ENCODE measurements at regions not wholly inside any gene's neighbourhood (a gene's known extent, or its start where the extent isn't known, plus 50 kb on each side); places are given as distances from the start of the nearest gene placed in this dataset.

GRCh38 chr4:22573198-22573597 is 57.3 kb upstream of the ADGRA3 start:
- WGBS, 5 donors, result 37 to 67% (median 50%) methylated on average over 2 of the region's 2 CpGs
- no peak for DNase-seq
- intact Hi-C loops (cut with DNase I; ENCODE audit: low total_unique reads), result no loop called here
- Histone ChIP-seq H3K4me1 (no peaks in the 10 kb centered on the region), H3K9me3 (peaks cover 2 to 36% (median 28%) of the 10 kb centered on the region in 8 donors), H3K4me3 (no peak overlapping the region), H3K27me3 (replicated peaks in 1 of 7) (no peaks in the 10 kb centered on the region), H3K27ac (no peak overlapping the region), H3K36me3 (no peaks in the 10 kb centered on the region)
- no peak for TF ChIP-seq POLR2AphosphoS5 (IDR thresholded peaks at IDR 0.05)
- no peak for TF ChIP-seq POLR2A (IDR thresholded peaks at IDR 0.05)
- TF ChIP-seq, protein P1, sequence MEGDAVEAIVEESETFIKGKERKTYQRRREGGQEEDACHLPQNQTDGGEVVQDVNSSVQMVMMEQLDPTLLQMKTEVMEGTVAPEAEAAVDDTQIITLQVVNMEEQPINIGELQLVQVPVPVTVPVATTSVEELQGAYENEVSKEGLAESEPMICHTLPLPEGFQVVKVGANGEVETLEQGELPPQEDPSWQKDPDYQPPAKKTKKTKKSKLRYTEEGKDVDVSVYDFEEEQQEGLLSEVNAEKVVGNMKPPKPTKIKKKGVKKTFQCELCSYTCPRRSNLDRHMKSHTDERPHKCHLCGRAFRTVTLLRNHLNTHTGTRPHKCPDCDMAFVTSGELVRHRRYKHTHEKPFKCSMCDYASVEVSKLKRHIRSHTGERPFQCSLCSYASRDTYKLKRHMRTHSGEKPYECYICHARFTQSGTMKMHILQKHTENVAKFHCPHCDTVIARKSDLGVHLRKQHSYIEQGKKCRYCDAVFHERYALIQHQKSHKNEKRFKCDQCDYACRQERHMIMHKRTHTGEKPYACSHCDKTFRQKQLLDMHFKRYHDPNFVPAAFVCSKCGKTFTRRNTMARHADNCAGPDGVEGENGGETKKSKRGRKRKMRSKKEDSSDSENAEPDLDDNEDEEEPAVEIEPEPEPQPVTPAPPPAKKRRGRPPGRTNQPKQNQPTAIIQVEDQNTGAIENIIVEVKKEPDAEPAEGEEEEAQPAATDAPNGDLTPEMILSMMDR (IDR thresholded peaks at IDR 0.05 in 8 of 11, conservative IDR thresholded peaks at IDR 0.05 in 3 of 11), result no peak

GRCh38 chr4:22573641-22574040 is 57.8 kb upstream of the ADGRA3 start:
- Histone ChIP-seq H3K27ac (no peak overlapping the region), H3K9me3 (peaks cover 2 to 31% (median 23%) of the 10 kb centered on the region in 8 donors), H3K4me3 (no peak overlapping the region), H3K27me3 (replicated peaks in 1 of 7) (no peaks in the 10 kb centered on the region), H3K4me1 (no peaks in the 10 kb centered on the region), H3K36me3 (no peaks in the 10 kb centered on the region)
- intact Hi-C loops (cut with DNase I; ENCODE audit: low total_unique reads), result no loop called here
- TF ChIP-seq, protein P1 (IDR thresholded peaks at IDR 0.05 in 8 of 11, conservative IDR thresholded peaks at IDR 0.05 in 3 of 11), result no peak
- no peak for TF ChIP-seq POLR2AphosphoS5 (IDR thresholded peaks at IDR 0.05)
- no peak for TF ChIP-seq POLR2A (IDR thresholded peaks at IDR 0.05)
- WGBS, 5 donors, result 54 to 79% (median 68%) methylated on average over 1 of the region's 1 CpG
- DNase-seq, result no peak

DNA sequence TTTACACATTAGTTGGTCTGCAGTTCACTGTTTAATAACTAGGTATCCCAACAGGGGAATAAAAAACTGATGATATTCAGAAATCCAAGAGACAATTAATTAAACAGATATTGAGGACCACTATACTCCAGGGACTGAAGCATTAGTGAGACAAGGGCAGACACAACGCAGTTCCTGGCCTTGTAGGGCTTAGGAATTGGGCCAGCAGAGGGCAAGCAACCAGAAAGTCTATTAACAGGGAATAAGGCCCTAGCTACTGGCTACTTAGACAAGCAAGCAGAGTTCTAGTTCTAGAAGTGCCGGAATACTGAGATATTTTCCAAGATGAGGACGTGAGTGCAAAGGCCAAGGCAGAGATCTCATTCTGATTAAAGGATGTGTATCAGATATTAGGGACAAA is 58.6 kb upstream of the ADGRA3 start:
- TF ChIP-seq POLR2A (IDR thresholded peaks at IDR 0.05), result no peak
- TF ChIP-seq POLR2AphosphoS5 (IDR thresholded peaks at IDR 0.05), result no peak
- TF ChIP-seq, protein P1 (IDR thresholded peaks at IDR 0.05 in 8 of 11, conservative IDR thresholded peaks at IDR 0.05 in 3 of 11), result no peak
- H3K4me3 ChIP-seq, result no peak overlapping the region
- H3K4me1 ChIP-seq, result no peaks in the 10 kb centered on the region
- peaks cover under 1 to 24% (median 16%) of the 10 kb centered on the region in 8 donors for H3K9me3 ChIP-seq
- intact Hi-C loops (cut with DNase I; ENCODE audit: low total_unique reads), result no loop called here
- 70 to 79% (median 75%) methylated on average over 3 of the region's 3 CpGs for WGBS, 5 donors
- no peak overlapping the region for H3K27ac ChIP-seq
- DNase-seq, result no peak
- no peaks in the 10 kb centered on the region for H3K36me3 ChIP-seq
- no peaks in the 10 kb centered on the region for H3K27me3 ChIP-seq (replicated peaks in 1 of 7)

DNA sequence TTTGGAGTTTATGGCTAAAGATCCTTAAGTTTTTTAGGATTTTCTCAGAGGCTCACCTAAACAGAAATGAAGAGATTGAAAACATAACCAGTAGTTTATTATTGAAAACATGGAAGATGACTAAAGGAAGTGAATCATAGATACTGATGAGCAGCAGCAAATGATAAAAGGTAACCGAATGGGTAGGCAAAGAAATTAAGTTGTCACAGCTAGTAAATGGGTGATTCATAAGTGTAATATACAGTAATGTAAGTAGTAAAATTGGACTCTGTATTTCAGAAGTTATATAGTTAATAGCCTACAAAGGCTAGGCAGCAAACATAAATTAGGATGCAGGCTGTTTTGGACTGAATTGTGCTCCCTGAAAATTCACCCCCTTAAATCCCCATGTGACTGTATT is 59.0 kb upstream of the ADGRA3 start:
- no peaks in the 10 kb centered on the region for H3K27me3 ChIP-seq (replicated peaks in 1 of 7)
- no peak overlapping the region for H3K27ac ChIP-seq
- H3K9me3 ChIP-seq, result peaks cover 0 to 19% (median 11%) of the 10 kb centered on the region in 8 donors
- no peak for DNase-seq
- TF ChIP-seq POLR2A (IDR thresholded peaks at IDR 0.05), result no peak
- TF ChIP-seq, protein P1 (IDR thresholded peaks at IDR 0.05 in 8 of 11, conservative IDR thresholded peaks at IDR 0.05 in 3 of 11), result no peak
- no peak for TF ChIP-seq POLR2AphosphoS5 (IDR thresholded peaks at IDR 0.05)
- no peaks in the 10 kb centered on the region for H3K4me1 ChIP-seq
- intact Hi-C loops (cut with DNase I; ENCODE audit: low total_unique reads), result no loop called here
- no peaks in the 10 kb centered on the region for H3K36me3 ChIP-seq
- 75 to 93% (median 84%) methylated on average over 1 of the region's 1 CpG for WGBS, 5 donors
- no peak overlapping the region for H3K4me3 ChIP-seq

All from spleen (tissue), 11 donors.